ENCODE measurements at regions not wholly inside any gene's neighbourhood (a gene's known extent, or its start where the extent isn't known, plus 50 kb on each side); places are given as distances from the start of the nearest gene placed in this dataset.

GRCh38 chr20:57003012-57003411 lies 263.4 kb downstream of the BMP7 start:
- Histone ChIP-seq H3K9me2 (replicated peaks; ENCODE audit: control insufficient read depth, low read length) (no peaks in the 10 kb centered on the region), H3K36me3 (ENCODE audit: control insufficient read depth, low read length) (no peaks in the 10 kb centered on the region), H4K20me1 (ENCODE audit: control insufficient read depth, insufficient read depth, low read depth, low read length) (no peaks in the 10 kb centered on the region), H3K4me1 (ENCODE audit: control insufficient read depth, low read length) (peaks cover 7% of the 10 kb centered on the region), H3K27me3 (ENCODE audit: control insufficient read depth, low read length) (peaks cover 25% of the 10 kb centered on the region), H3K9me3 (ENCODE audit: control insufficient read depth, insufficient read depth, low read length) (peaks cover 7% of the 10 kb centered on the region; the same call in 1 of the 2 replicates), H3K4me2 (ENCODE audit: low read length) (no peak overlapping the region), H3F3A (ENCODE audit: control insufficient read depth, insufficient read depth) (no peaks in the 10 kb centered on the region), H3K79me2 (ENCODE audit: control insufficient read depth, low read length) (no peaks in the 10 kb centered on the region), H3K27ac (ENCODE audit: low read depth, low read length) (no peak overlapping the region), H3K4me3 (ENCODE audit: low read length) (no peak overlapping the region)
- TF ChIP-seq EZH2phosphoT487 (IDR thresholded peaks at IDR 0.05; ENCODE audit: borderline replicate concordance, low read length): no peak
- TF ChIP-seq, protein P1, sequence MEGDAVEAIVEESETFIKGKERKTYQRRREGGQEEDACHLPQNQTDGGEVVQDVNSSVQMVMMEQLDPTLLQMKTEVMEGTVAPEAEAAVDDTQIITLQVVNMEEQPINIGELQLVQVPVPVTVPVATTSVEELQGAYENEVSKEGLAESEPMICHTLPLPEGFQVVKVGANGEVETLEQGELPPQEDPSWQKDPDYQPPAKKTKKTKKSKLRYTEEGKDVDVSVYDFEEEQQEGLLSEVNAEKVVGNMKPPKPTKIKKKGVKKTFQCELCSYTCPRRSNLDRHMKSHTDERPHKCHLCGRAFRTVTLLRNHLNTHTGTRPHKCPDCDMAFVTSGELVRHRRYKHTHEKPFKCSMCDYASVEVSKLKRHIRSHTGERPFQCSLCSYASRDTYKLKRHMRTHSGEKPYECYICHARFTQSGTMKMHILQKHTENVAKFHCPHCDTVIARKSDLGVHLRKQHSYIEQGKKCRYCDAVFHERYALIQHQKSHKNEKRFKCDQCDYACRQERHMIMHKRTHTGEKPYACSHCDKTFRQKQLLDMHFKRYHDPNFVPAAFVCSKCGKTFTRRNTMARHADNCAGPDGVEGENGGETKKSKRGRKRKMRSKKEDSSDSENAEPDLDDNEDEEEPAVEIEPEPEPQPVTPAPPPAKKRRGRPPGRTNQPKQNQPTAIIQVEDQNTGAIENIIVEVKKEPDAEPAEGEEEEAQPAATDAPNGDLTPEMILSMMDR (IDR thresholded peaks at IDR 0.05; ENCODE audit: low read depth, low read length, poor library complexity, severe bottlenecking): no peak

DNA sequence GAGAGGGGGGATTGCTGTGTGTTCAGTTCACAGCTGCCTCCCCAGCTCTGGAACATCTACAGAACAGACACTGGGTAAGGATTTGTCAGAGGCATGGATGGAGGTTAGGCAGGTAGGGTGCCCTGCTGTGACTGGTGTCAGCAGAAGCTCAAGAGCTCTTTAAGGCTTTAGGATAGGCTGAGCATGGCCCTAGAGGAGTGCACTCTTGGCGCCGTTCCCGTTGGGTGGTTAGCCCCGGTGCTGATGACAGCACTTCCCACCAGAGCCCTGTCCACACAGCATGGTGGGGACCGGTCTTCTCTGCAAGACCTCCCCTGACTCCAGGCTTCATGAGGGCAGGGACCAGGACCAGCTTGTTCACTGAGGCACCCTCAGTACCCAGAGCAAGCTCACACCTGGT lies 262.0 kb downstream of the BMP7 start:
- no peak overlapping the region for H3K4me3 ChIP-seq (ENCODE audit: low read length)
- no peaks in the 10 kb centered on the region for H3K36me3 ChIP-seq (ENCODE audit: control insufficient read depth, low read length)
- H3K9me3 ChIP-seq (ENCODE audit: control insufficient read depth, insufficient read depth, low read length): no peaks in the 10 kb centered on the region
- H4K20me1 ChIP-seq (ENCODE audit: control insufficient read depth, insufficient read depth, low read depth, low read length): no peaks in the 10 kb centered on the region
- H3K27me3 ChIP-seq (ENCODE audit: control insufficient read depth, low read length): peaks cover 32% of the 10 kb centered on the region
- no peak overlapping the region for H3K4me2 ChIP-seq (ENCODE audit: low read length)
- peaks cover 7% of the 10 kb centered on the region for H3K4me1 ChIP-seq (ENCODE audit: control insufficient read depth, low read length)
- no peak for TF ChIP-seq EZH2phosphoT487 (IDR thresholded peaks at IDR 0.05; ENCODE audit: borderline replicate concordance, low read length)
- TF ChIP-seq, protein P1 (IDR thresholded peaks at IDR 0.05; ENCODE audit: low read depth, low read length, poor library complexity, severe bottlenecking): no peak
- H3F3A ChIP-seq (ENCODE audit: control insufficient read depth, insufficient read depth): no peaks in the 10 kb centered on the region
- no peaks in the 10 kb centered on the region for H3K9me2 ChIP-seq (replicated peaks; ENCODE audit: control insufficient read depth, low read length)
- H3K79me2 ChIP-seq (ENCODE audit: control insufficient read depth, low read length): no peaks in the 10 kb centered on the region
- no peak overlapping the region for H3K27ac ChIP-seq (ENCODE audit: low read depth, low read length)

DNA sequence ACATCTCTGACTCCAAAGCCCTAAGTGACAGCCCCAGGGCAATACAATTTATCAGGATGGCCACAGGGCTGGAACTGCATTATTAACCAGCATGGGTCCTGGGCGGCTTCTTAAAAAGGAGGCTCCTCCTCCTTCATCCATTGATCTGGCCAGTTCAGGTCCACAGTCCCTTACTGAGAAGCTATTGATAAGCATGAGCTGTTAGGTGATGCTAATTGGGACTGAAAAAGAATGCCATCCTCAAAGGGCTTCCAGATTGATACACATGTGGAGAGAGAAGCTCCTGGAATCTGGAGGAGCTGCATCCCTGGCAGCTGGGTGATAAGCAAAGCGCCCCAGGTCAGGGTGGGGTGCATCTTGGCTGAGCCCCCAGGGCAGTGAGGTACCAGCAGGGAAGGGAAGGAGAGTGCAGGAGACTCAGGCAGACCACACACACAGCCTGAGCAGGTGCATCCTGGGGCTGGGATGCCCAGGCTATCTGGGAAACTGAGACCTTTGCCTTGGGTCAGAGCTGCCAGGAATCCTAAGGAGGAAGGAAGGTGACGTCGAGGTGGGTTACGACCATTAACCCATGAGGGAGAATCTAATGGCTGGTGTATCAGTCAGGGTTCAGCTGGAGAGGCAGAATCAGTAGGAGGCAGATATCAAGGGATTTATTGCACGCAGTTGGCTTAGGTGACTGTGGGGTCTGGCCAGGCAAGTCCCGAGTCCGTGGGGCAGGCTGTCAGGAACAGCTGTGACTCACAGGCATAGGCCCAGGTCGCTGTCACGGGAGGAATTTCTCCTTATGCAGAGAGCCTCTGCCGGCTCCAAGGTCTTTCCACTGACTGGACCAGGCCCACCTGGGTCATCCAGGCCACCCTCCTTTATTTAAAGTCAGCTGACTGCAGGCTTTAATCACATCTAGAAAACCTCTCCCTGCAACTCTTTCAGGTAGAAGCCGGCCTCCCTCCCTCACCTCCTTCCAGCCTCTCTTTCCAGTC lies 261.2 kb downstream of the BMP7 start:
- Histone ChIP-seq H3K79me2 (ENCODE audit: control insufficient read depth, low read length) (no peaks in the 10 kb centered on the region), H4K20me1 (ENCODE audit: control insufficient read depth, insufficient read depth, low read depth, low read length) (no peaks in the 10 kb centered on the region), H3K36me3 (ENCODE audit: control insufficient read depth, low read length) (no peaks in the 10 kb centered on the region), H3K4me1 (ENCODE audit: control insufficient read depth, low read length) (peaks cover 7% of the 10 kb centered on the region), H3K27ac (ENCODE audit: low read depth, low read length) (no peak overlapping the region), H3K4me2 (ENCODE audit: low read length) (no peak overlapping the region), H3K4me3 (ENCODE audit: low read length) (no peak overlapping the region), H3F3A (ENCODE audit: control insufficient read depth, insufficient read depth) (no peaks in the 10 kb centered on the region), H3K9me2 (replicated peaks; ENCODE audit: control insufficient read depth, low read length) (no peaks in the 10 kb centered on the region), H3K9me3 (ENCODE audit: control insufficient read depth, insufficient read depth, low read length) (no peaks in the 10 kb centered on the region), H3K27me3 (ENCODE audit: control insufficient read depth, low read length) (peaks cover 39% of the 10 kb centered on the region)
- TF ChIP-seq, protein P1 (IDR thresholded peaks at IDR 0.05; ENCODE audit: low read depth, low read length, poor library complexity, severe bottlenecking): no peak
- no peak for TF ChIP-seq EZH2phosphoT487 (IDR thresholded peaks at IDR 0.05; ENCODE audit: borderline replicate concordance, low read length)
